Subcutaneous abdominal adipose tissue (tissue), 5 donors: ENCODE measurements at regions not wholly inside any gene's neighbourhood (a gene's known extent, or its start where the extent isn't known, plus 50 kb on each side); places are given as distances from the start of the nearest gene placed in this dataset.

Source experiments
- H3K27ac ChIP-seq: one replicate; pipeline ENCODE4 v1.7.0; 2013; ENCODE audit warnings: low read depth, mild to moderate bottlenecking, inconsistent platforms, low read length, moderate library complexity
- H3K27me3 ChIP-seq, 5 donors: one replicate each; pipeline ENCODE4 v1.7.0; 2013; ENCODE audit warnings: low read length in 5 of 5, inconsistent platforms in 1 of 5; ENCODE audit not compliant: control insufficient read depth in 5 of 5, insufficient read depth in 4 of 5
- H3K36me3 ChIP-seq, 5 donors: one replicate each; pipeline ENCODE4 v1.7.0; 2013; ENCODE audit warnings: low read length in 5 of 5; ENCODE audit not compliant: control insufficient read depth in 5 of 5, insufficient read depth in 5 of 5
- H3K4me1 ChIP-seq, 5 donors: one replicate each; pipeline ENCODE4 v1.7.0; 2013; ENCODE audit warnings: low read length in 5 of 5, mild to moderate bottlenecking in 3 of 5, moderate library complexity in 1 of 5; ENCODE audit not compliant: control insufficient read depth in 5 of 5, insufficient read depth in 5 of 5
- H3K4me3 ChIP-seq, 5 donors: one replicate each; pipeline ENCODE4 v1.7.0; 2013; ENCODE audit warnings: low read length in 5 of 5, low read depth in 1 of 5
- H3K9ac ChIP-seq, 5 donors: one replicate each; pipeline ENCODE4 v1.7.0; 2013; ENCODE audit warnings: low read length in 5 of 5, mild to moderate bottlenecking in 4 of 5, moderate library complexity in 3 of 5
- H3K9me3 ChIP-seq, 5 donors: one replicate each; pipeline ENCODE4 v1.7.0; 2013; ENCODE audit warnings: low read length in 5 of 5; ENCODE audit not compliant: control insufficient read depth in 5 of 5
- donor health status: healthy.
- donor health status: healthy.
- donor health status: healthy.
- donor health status: healthy.
- donor health status: healthy.

- Histone ChIP-seq H3K4me3 (no peak overlapping the region), H3K9ac (no peak overlapping the region), H3K27me3 (peaks cover 0 to 18% (median 13%) of the 10 kb centered on the region in 5 donors), H3K9me3 (peaks cover 2 to 18% (median 15%) of the 10 kb centered on the region in 5 donors), H3K27ac (no peak overlapping the region), H3K36me3 (no peaks in the 10 kb centered on the region), H3K4me1 (no peaks in the 10 kb centered on the region)
Measured at GRCh38 chrX:40325161-40325560, 227.4 kb upstream of the BCOR start.

GRCh38 chrX:40323977-40324376, 226.2 kb upstream of the BCOR start:
- no peak overlapping the region for H3K27ac ChIP-seq
- peaks cover 2 to 26% (median 19%) of the 10 kb centered on the region in 5 donors for H3K9me3 ChIP-seq
- no peaks in the 10 kb centered on the region for H3K4me1 ChIP-seq
- H3K4me3 ChIP-seq: no peak overlapping the region
- H3K36me3 ChIP-seq: no peaks in the 10 kb centered on the region
- H3K27me3 ChIP-seq: peaks cover 0 to 18% (median 11%) of the 10 kb centered on the region in 5 donors
- H3K9ac ChIP-seq: no peak overlapping the region

DNA sequence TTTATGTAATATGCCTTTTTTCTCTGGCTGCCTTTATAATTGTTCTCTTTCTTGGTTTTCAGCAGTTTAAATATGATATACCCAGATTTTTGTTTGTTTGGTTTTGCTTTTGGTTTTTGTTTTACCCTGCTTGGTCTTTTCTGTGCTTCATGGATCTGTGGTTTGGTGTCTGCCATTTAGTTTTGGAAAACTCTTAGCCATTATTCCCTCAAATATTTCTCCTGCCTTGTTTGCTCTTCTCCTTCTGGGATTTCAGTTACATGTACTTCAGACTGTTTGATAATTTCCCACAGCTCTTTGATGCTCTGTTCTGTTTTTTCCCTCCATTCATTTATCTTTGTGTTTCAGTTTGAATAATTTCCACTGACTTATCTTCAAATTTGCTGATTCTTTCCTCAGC, 223.1 kb upstream of the BCOR start:
- Histone ChIP-seq H3K4me3 (no peak overlapping the region), H3K9ac (no peak overlapping the region), H3K4me1 (no peaks in the 10 kb centered on the region), H3K27me3 (peaks cover 0 to 5% (median 0%) of the 10 kb centered on the region in 5 donors), H3K27ac (no peak overlapping the region), H3K9me3 (peaks cover 5 to 48% (median 38%) of the 10 kb centered on the region in 5 donors), H3K36me3 (no peaks in the 10 kb centered on the region)

DNA sequence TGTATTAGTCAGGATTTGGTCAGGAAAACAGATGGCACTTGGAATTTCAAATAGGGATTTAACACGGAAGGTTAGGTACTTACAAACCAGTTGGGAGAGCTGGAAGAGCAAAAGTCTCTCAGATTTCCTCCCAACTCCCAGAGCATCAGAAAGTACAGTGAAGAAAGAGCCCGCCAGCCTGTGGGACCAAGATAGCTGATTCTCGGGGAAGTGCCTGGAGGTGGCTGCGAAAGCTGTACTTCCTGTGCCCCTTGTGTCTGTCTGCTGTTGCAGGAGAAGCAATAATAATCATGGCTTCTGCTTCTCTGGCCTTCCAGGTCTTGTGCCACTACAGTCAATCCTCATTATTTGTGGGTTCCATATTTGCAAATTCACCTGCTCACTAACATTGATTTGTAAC, 221.0 kb upstream of the BCOR start:
- Histone ChIP-seq H3K9ac (no peak overlapping the region), H3K4me3 (no peak overlapping the region), H3K27ac (no peak overlapping the region), H3K4me1 (no peaks in the 10 kb centered on the region), H3K27me3 (peaks cover 0 to 8% (median 2%) of the 10 kb centered on the region in 5 donors), H3K9me3 (peaks cover 5 to 53% (median 46%) of the 10 kb centered on the region in 5 donors), H3K36me3 (no peaks in the 10 kb centered on the region)

DNA sequence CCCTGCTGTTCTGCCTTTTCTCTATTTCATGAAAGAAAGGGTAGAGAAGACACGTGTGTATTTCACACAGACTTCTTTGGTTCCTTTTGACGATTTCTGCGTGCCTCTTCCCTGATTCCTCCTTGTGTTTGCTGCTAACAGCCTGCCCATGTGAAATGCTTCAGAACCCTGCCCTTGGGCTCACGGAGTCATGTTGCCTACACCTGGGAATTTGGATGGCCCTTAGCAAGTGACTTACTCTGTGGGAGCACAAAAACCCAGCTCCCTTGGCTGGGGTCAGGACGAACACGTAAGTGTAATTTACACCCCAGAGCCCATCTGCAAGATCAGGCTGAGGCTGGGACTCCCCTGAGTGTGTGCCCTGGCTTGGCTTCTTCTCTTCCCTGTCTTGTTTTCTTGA, 220.3 kb upstream of the BCOR start:
- Histone ChIP-seq H3K4me3 (no peak overlapping the region), H3K36me3 (no peaks in the 10 kb centered on the region), H3K9ac (no peak overlapping the region), H3K9me3 (peaks cover 5 to 53% (median 48%) of the 10 kb centered on the region in 5 donors), H3K27ac (no peak overlapping the region), H3K27me3 (peaks cover 0 to 11% (median 6%) of the 10 kb centered on the region in 5 donors), H3K4me1 (no peaks in the 10 kb centered on the region)

GRCh38 chrX:40316502-40316901, 218.7 kb upstream of the BCOR start:
- no peak overlapping the region for H3K27ac ChIP-seq
- H3K27me3 ChIP-seq: peaks cover 0 to 20% (median 13%) of the 10 kb centered on the region in 5 donors
- H3K4me3 ChIP-seq: no peak overlapping the region
- H3K4me1 ChIP-seq: no peaks in the 10 kb centered on the region
- H3K9me3 ChIP-seq: peaks cover 5 to 44% (median 42%) of the 10 kb centered on the region in 5 donors
- H3K36me3 ChIP-seq: no peaks in the 10 kb centered on the region
- no peak overlapping the region for H3K9ac ChIP-seq

- no peak overlapping the region for H3K4me3 ChIP-seq
- peaks cover 4 to 30% (median 22%) of the 10 kb centered on the region in 5 donors for H3K27me3 ChIP-seq
- H3K27ac ChIP-seq: no peak overlapping the region
- no peaks in the 10 kb centered on the region for H3K36me3 ChIP-seq
- H3K9me3 ChIP-seq: peaks cover 3 to 33% (median 30%) of the 10 kb centered on the region in 5 donors
- H3K4me1 ChIP-seq: no peaks in the 10 kb centered on the region
- H3K9ac ChIP-seq: no peak overlapping the region
Measured at GRCh38 chrX:40314070-40314469, 216.3 kb upstream of the BCOR start.

- Histone ChIP-seq H3K9me3 (peaks cover 3 to 28% (median 27%) of the 10 kb centered on the region in 5 donors), H3K4me3 (no peak overlapping the region), H3K27me3 (peaks cover 9 to 27% (median 21%) of the 10 kb centered on the region in 5 donors), H3K4me1 (no peaks in the 10 kb centered on the region), H3K27ac (no peak overlapping the region), H3K9ac (no peak overlapping the region), H3K36me3 (no peaks in the 10 kb centered on the region)
Measured at GRCh38 chrX:40313269-40313668, 215.5 kb upstream of the BCOR start.

DNA sequence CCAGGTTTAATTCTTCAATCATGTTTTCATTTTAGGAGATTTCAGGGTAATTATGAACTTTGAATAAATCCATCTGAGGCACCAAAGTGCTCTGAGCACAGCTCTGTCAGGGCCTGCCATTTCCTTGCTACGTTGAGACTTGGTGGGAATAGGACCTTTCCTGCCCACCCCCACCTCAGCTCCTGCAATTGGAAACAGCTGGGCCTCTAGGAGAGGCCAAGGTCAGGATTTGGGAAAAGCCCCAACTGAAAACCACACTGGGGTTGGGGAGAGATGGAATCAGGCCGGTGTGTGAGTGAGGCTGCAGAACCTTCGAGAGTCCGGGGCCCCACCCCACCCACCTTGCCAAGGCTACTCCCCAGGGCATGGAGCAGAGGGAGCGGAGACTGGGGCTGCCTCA, 212.7 kb upstream of the BCOR start:
- Histone ChIP-seq H3K9ac (no peak overlapping the region), H3K9me3 (peaks cover 0 to 20% (median 18%) of the 10 kb centered on the region in 5 donors), H3K4me1 (no peaks in the 10 kb centered on the region), H3K27me3 (peaks cover 9 to 32% (median 23%) of the 10 kb centered on the region in 5 donors), H3K4me3 (no peak overlapping the region), H3K36me3 (no peaks in the 10 kb centered on the region), H3K27ac (no peak overlapping the region)

- H3K27me3 ChIP-seq: peaks cover 9 to 32% (median 22%) of the 10 kb centered on the region in 5 donors
- H3K4me1 ChIP-seq: no peaks in the 10 kb centered on the region
- H3K9ac ChIP-seq: no peak overlapping the region
- H3K9me3 ChIP-seq: peaks cover 0 to 18% (median 16%) of the 10 kb centered on the region in 5 donors
- no peaks in the 10 kb centered on the region for H3K36me3 ChIP-seq
- no peak overlapping the region for H3K27ac ChIP-seq
- no peak overlapping the region for H3K4me3 ChIP-seq
Measured at GRCh38 chrX:40310016-40310415, 212.3 kb upstream of the BCOR start.
